ENCODE measurements at regions not wholly inside any gene's neighbourhood (a gene's known extent, or its start where the extent isn't known, plus 50 kb on each side); places are given as distances from the start of the nearest gene placed in this dataset.

DNA sequence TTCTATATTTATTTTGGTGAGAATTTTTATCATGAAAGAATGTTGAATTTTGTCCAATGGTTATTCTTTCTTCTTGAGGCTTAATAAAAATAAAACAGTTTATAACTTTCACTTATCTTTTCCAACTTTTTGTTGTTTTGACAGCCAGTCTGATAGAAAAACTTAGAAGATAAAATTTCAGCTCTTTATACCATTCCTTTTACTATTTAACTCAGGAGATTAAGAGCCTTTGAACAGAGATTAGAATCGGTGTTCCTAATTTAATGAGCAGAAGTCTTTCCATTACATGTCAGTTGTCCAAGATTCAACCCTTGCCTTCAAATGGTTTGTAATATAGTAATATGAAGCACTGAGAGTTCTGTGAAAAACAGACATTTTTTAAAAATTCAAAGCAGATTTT, 97.8 kb upstream of the SEC61G start:
- DNase-seq, result no peak

DNA sequence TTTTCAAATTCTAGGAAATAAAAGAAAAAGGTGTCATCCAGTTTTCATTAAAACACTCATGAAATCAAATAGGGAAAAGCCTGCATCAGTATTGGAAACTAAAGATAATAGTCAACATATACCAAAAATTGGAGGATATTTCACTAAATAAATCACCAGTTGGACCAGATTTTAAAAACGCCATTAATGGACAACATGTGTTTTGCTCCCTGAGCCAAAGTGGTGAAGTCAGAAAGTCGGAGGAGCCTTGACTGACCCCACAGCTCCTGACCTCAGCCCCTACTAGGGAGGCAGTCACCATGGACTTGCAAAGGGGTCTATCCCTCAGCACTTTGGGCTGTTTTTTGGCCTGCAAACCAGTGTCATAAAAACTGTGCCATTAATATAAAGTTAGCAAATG, 98.3 kb upstream of the SEC61G start:
- DNase-seq, result no peak

DNA sequence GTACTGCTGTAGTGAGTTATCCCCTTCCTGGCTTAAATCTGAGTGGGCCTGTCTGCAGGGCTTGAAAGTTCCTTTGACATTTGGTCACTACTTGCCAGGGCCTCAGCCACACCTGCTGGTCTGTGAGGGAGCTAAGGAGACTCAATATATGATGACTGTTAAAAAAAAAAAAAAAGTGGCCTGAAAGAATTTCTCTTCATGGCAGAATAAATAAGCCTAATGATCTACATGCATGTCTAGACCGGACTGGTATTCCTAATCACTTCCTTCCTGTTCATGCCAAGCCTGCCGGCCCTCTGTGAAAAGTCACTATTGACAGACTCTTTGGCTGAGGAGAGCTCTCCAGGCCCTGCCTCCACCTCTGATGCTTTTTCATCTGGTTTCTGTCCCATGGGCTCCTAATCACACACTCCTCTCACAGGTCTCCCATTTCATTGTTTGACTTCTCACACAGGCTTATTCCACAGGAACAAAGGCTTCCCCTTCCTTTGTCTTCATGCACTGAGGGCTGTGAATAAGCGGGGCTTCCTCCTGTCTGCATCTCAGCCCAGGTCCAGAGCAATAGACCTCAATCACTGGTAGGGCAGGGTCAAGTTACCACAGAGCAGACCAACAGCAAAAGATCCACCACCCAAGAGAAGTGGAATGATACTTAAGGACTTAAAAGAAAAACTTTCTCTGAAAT, 99.1 kb upstream of the SEC61G start:
- no peak for DNase-seq

DNA sequence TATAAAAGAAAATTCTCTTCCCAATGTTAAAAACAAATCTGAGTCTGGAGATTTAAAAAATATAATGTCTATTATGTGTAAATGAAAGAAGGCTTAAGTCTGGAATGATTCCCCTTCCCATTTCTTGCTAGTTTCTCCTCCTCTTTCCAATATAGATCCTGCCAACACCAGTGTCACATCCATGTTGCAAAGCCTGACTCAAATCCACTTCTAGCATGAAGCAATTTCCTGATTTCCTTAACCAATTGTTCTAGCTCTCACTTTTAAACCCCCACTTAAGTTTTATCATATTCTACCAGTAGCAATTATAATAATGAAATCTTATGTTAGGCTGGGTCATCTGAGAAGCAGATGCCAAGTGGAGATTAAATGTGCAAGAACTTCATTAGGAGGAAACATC, 100.1 kb upstream of the SEC61G start:
- DNase-seq, result no peak

DNA sequence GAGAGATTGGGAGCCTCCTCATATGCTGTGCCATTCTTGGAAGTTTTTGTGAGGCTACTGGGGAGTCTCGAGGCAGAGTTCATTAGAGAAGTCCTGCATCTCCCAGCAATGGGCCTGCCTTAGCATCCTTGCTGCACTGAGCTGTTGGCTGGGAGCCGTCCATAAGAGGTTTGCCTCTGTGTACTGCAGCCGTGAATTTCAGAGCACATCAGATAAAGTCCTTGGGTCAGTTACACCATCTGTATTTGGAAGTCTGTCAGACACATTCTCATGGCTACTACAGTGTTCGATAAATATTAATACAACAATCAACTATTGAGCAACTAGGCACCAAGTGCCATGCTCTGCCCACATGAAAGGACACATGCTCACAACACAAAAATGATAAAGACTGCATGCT, 100.5 kb upstream of the SEC61G start:
- no peak for DNase-seq

GRCh38 chr7:54860003-54860775, 101.2 kb upstream of the SEC61G start:
- no peak for DNase-seq

DNA sequence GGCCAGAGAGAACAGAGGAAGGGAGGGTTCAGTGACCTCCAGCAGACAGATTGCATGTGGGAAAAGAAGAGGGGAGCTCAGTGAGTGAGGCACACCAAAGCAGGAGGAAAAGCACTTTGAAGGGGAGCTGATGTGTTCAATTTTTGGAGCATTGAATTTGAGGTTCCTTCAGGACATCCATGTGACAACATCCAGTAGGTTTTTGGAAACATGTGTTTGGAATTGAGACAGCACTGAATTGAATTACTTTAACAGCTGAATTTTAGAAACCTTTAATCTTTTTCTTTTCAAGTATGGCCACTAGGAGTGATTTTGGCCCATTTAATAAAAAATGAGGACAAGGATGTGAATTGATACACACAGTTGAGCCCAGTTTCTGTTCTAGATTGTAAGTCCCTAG, 101.8 kb upstream of the SEC61G start:
- DNase-seq, result no peak

DNA sequence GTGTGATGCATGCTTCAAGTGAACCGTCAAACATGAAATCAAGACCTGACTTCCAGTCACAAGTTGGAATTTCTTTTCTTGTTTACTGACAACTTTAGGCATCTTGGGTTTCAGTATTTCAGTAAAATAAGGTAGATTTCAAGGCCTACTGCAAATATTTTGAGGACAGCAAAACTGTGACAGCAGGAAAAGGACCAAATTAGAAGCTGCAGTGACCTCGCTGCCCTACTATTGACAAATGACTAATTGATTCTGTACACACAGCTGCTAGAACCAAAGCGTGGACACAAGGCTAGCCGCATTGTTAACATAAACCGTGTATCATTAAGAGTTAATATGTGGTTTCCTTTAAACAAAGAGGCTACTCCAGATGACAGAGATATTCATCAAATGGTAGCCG, 105.7 kb upstream of the SEC61G start:
- DNase-seq, result no peak

DNA sequence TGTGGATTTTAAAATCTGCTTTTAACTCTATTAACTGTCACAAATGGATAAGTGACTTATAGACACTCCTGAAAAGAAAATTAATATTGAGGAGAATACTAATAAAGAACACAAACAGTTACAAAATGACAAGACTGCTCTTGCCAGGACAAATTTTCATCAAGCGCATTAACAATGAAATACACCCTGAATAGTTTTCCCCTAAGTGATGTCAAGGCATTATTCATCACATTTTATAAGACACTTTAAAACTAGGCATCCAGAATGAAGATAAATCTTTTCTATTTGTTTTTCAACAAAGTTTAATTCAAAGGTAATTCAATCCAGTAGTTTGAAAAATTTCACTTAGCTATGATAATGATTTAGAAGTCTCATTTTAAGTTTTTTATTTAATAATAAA, 110.5 kb upstream of the SEC61G start:
- DNase-seq, result no peak

GRCh38 chr7:54874804-54875203, 115.8 kb upstream of the SEC61G start:
- no peak for DNase-seq

- no peak for DNase-seq
Measured at GRCh38 chr7:54877683-54878082, 118.7 kb upstream of the SEC61G start.

DNA sequence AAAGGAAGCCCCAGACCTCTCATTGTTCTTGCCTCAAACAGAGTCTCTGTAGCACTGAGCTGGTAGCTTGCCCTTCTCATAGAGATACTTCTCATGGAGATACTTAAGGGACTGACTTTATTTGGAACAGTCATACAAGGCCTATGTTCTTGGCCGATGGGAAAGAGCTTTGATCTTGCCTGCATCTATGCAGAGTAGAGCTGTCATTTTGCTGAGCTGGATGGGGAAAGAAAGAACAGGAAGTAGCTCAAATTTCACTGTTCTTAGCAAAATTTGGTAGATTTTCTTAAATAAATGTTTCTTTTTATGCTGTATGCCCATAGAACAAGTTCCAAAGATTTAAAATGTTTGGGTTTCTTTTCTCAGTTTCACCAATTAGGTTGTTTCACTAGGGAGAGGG, 119.3 kb upstream of the SEC61G start:
- DNase-seq, result no peak

GRCh38 chr7:54879776-54880175, 120.8 kb upstream of the SEC61G start:
- DNase-seq, result no peak

- no peak for DNase-seq
Measured at GRCh38 chr7:54880326-54880989, 121.4 kb upstream of the SEC61G start.

DNA sequence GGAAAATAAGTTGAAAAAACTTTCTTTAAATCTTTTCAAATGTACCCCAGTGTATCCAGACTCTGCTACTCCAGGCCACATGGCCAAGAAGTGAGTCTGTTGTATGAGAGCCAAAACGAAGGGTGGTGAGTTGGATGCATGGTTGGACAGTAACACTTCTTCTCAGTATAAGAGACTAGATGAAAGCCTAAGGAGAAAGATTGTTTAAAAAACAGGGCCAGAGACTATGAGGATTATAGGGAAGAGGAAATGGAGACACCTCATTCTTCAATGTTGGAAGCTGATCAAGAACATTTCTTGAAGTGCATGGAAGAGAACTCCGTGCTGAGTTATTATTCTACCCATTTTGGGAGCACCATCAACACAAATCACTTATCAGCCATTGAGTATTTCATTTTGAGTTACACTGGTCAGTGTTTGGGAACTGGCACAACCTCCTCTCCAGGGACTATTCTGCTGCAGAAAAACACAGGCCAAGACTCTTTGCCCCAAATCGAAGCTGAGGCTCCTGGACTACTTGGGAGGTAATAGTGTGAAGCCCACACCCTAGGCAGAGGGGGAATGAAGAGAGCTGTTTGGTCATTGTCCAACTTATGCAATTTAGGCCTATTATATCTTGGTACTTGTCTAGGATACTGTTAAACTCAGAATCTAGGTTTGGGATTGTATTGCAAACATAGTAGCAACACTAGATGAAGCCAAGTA, 123.0 kb upstream of the SEC61G start:
- DNase-seq, result no peak

DNA sequence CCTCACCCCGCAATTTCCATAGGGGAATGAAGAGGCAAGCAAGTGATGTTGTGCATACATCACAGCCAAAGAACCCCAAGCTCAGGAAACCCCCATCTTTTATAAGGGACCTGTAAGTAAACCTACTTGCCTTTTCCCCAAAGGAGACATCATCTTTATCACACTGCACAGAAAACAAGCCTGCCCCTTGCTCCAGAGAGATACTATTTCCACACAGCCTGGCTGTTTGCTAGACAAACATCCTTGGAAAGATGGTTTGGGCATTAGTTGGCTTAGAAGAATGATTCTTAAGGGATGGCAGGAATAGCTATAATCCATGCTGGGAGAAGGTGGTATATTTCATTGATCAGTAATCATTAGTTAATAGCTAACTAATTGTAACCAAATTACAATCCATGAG, 123.7 kb upstream of the SEC61G start:
- no peak for DNase-seq

- no peak for DNase-seq
Measured at GRCh38 chr7:54883576-54883975, 124.6 kb upstream of the SEC61G start.

DNA sequence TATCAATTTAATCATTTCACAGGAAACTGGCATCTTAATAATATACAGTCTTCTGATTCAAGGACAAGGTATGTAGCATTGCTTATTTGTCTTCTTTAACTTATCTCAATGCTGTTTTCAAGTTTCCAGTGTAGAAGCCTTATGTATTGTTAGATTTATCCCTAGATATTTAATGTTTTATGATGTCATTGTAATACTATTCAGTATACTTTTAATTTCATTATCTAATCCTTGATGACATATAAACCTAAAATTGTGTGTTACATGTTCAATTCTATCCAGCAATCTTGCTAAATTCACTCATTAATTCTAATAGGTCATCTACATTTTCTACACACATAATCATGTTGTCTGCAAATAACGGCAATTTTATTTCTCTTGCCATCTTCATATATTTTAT, 126.3 kb upstream of the SEC61G start:
- DNase-seq, result no peak

GRCh38 chr7:54888067-54888733, 129.2 kb upstream of the SEC61G start:
- no peak for DNase-seq

DNA sequence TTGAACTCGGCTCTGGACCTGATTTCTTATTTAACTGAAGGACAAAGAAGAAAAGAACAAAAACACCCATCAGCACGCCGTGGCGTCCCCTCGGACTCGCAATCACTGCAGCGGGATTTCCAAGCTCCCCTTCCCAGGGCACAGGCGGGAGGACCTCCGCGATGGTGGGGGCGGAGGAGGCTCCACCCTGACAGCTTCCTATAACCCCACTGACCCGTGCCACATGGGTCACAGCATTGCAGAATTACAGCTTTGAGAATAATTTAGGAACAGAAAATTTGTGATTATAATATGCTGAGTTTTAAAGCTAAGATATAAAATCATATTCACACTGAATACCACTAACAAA, 129.7 kb upstream of the SEC61G start:
- DNase-seq, result no peak

GRCh38 chr7:54897891-54898290, 120.9 kb upstream of the EGFR start:
- DNase-seq, result no peak

DNA sequence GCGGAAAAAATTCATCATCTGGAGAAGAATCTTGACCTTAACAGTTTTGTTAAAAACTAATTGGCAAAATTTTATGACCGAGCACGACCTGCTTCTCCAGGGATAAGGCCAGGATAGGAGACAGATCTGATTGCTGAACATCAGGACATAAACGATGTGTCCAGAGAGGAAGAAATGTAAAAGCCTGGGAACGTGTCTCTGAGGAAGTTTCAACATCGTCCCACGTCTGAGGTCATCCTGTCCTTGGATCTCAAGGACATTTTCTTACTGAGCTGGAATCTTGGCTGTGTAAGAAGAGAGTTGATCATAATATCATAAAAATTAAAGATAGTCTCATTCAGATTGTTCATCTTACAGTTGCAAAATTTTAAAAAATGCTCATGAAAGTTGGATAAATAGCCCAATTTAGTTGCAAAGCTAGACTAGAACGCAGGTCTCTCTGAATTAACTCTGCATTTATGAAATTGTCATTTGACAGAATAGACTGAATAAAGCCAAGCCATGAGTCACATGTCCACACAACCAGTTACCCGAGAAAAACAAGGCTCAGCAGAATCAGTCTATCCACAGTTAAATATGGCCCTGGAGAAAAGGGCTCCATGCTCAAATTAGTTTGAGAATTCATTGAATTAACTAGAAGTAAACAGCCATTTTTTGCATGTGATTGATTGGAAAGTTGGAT, 120.0 kb upstream of the EGFR start:
- DNase-seq, result no peak

DNA sequence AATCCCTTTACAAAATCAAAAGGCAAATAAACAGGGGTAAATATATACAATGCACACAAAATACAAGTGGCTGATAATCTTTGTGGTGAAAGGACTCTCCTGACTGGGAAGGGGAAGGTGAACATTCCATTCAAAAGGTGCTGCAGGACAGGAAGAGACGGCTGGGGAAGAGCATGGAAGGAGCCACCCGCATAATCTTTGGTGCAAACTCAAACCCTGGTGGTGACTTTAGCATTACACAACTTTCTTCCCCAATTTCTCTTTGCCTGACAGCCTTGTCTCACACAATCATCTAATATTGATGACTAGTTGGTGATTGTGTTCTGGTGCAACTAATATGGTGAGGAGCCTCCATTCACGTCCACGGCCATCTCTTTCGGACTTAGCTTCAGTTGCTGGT, 117.0 kb upstream of the EGFR start:
- no peak for DNase-seq

Measured in DMS 273 treated with DMSO at 0.1 percent for 48 hours (cell line).